Natural killer cell (primary cell): ENCODE measurements at regions not wholly inside any gene's neighbourhood (a gene's known extent, or its start where the extent isn't known, plus 50 kb on each side); places are given as distances from the start of the nearest gene placed in this dataset.

Experiments used
- ATAC-seq, 3 donors: fragments of 150-1000 bp in 2 of 3; fragments of 200-7000 bp in 1 of 3; cut with Tn5 transposase; 1 replicate in 1 of 3; 2 replicates in 2 of 3; pipeline ENCODE4 v1.10.0; 2021; ENCODE audit warnings: mild to moderate bottlenecking in 2 of 3, moderate library complexity in 2 of 3
- DNase-seq, 2 donors: peaks; one replicate each; pipeline versions ENCODE4 v3.0.0 to v3.0.0-alpha.2; 2013 to 2021; ENCODE audit warnings: mixed read lengths in 1 of 2
- H3K27ac ChIP-seq: one replicate; pipeline ENCODE4 v1.5.1; 2013; ENCODE audit warnings: mild to moderate bottlenecking, low read length
- H3K27me3 ChIP-seq: one replicate; pipeline ENCODE4 v1.6.1; 2013; ENCODE audit warnings: low read length; ENCODE audit not compliant: control insufficient read depth, insufficient read depth
- H3K36me3 ChIP-seq: one replicate; pipeline ENCODE4 v1.6.1; 2013; ENCODE audit warnings: low read length; ENCODE audit not compliant: control insufficient read depth, insufficient read depth
- H3K4me1 ChIP-seq: one replicate; pipeline ENCODE4 v1.6.1; 2013; ENCODE audit warnings: low read length; ENCODE audit not compliant: control insufficient read depth, insufficient read depth
- H3K4me3 ChIP-seq: one replicate; pipeline ENCODE4 v1.5.1; 2013; ENCODE audit warnings: low read length
- H3K9me3 ChIP-seq: one replicate; pipeline ENCODE4 v1.6.1; 2013; ENCODE audit warnings: low read length; ENCODE audit not compliant: control insufficient read depth, insufficient read depth
- H3K27ac Mint-ChIP-seq, 2 donors: one replicate each; pipeline ENCODE4 v1.8.0; 2022; ENCODE audit warnings: mild to moderate bottlenecking in 2 of 2, mixed read lengths in 2 of 2, moderate library complexity in 1 of 2
- H3K27me3 Mint-ChIP-seq, 2 donors: one replicate each; pipeline ENCODE4 v1.8.0; 2022; ENCODE audit warnings: low read depth in 2 of 2, mixed read lengths in 2 of 2
- H3K36me3 Mint-ChIP-seq: one replicate; pipeline ENCODE4 v1.8.0; 2022; ENCODE audit warnings: mixed read lengths
- H3K4me1 Mint-ChIP-seq, 2 donors: one replicate each; pipeline ENCODE4 v1.8.0; 2022; ENCODE audit warnings: mixed read lengths in 2 of 2
- H3K4me3 Mint-ChIP-seq: one replicate; pipeline ENCODE4 v1.8.0; 2022; ENCODE audit warnings: mild to moderate bottlenecking, moderate library complexity, mixed read lengths
- H3K9me3 Mint-ChIP-seq, 2 donors: one replicate each; pipeline ENCODE4 v1.8.0; 2022; ENCODE audit warnings: mixed read lengths in 2 of 2
- WGBS: methylation state at CpG from one replicate; pipeline ENCODE4 v1.1.7; 2013; ENCODE audit warnings: missing lambda C conversion rate; ENCODE audit not compliant: insufficient coverage; 5-methylcytosine and 5-hydroxymethylcytosine counted together
- intact Hi-C: fragments of 100-400 bp; cut with micrococcal nuclease; formaldehyde crosslinking; loops from one replicate; pipeline ENCODE4 v1.14.2; 2022
- TF ChIP-seq, protein P1 (sequence below): fragments of 200-600 bp; IDR thresholded peaks from one replicate; pipeline ENCODE4 v1.8.0; 2022; ENCODE audit warnings: antibody characterized with exemption

DNA sequence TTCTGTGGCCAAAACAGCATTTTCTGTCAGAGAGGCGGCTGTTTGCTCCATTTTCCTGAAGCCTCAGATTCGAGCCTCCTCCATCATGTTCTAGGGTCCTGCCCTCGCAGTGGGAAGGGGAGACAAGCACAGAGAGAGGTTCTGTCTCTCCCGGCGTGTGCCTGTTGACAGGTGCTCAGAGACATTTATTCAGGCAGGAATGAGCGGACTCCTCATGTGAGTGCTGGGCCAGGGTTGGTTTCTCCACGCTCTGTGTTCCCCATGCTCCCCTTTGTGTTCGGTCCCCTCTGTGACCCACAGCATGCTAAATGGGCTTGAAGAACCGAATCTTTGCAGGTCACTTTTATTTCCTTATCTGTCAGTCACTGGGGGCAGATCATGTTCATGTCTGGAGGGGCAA is 374.6 kb downstream of the GLRX3 start:
- Mint-ChIP-seq H3K9me3 (no peaks in the 10 kb centered on the region), H3K4me1 (no peaks in the 10 kb centered on the region), H3K27me3 (peaks cover 7 to 23% of the 10 kb centered on the region in 2 donors), H3K4me3 (no peak overlapping the region), H3K36me3 (no peaks in the 10 kb centered on the region), H3K27ac (no peak overlapping the region)
- intact Hi-C loops, result no loop called here
- no peak for ATAC-seq
- Histone ChIP-seq H3K4me1 (no peaks in the 10 kb centered on the region), H3K27me3 (no peaks in the 10 kb centered on the region), H3K36me3 (no peaks in the 10 kb centered on the region), H3K27ac (no peak overlapping the region), H3K9me3 (peaks cover under 1% of the 10 kb centered on the region), H3K4me3 (no peak overlapping the region)
- DNase-seq, result no peak
- WGBS, result 80% methylated on average over 9 of the region's 9 CpGs
- TF ChIP-seq, protein P1, sequence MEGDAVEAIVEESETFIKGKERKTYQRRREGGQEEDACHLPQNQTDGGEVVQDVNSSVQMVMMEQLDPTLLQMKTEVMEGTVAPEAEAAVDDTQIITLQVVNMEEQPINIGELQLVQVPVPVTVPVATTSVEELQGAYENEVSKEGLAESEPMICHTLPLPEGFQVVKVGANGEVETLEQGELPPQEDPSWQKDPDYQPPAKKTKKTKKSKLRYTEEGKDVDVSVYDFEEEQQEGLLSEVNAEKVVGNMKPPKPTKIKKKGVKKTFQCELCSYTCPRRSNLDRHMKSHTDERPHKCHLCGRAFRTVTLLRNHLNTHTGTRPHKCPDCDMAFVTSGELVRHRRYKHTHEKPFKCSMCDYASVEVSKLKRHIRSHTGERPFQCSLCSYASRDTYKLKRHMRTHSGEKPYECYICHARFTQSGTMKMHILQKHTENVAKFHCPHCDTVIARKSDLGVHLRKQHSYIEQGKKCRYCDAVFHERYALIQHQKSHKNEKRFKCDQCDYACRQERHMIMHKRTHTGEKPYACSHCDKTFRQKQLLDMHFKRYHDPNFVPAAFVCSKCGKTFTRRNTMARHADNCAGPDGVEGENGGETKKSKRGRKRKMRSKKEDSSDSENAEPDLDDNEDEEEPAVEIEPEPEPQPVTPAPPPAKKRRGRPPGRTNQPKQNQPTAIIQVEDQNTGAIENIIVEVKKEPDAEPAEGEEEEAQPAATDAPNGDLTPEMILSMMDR, result no peak

DNA sequence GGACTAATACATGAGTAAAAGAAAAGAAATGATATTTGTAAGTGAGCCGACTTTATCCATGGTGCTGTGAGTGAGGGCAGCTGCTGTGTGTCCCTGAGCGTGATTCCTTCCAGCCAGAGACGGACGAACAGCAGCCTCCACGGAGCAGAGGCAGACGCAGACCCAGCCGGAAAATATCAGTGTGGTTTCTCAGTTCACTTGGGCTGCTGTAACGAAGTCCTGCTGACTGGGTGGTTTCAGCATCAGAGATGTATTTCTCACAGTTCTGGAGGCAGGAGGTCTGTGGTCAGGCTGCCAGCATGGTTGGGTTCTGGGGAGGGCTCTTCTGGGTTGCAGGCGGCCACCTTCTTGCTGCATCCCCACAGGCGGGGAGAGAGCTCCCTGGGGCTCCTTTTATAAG is 375.6 kb downstream of the GLRX3 start:
- Histone ChIP-seq H3K4me3 (no peak overlapping the region), H3K36me3 (no peaks in the 10 kb centered on the region), H3K27me3 (no peaks in the 10 kb centered on the region), H3K27ac (no peak overlapping the region), H3K9me3 (peaks cover 3% of the 10 kb centered on the region), H3K4me1 (no peaks in the 10 kb centered on the region)
- Mint-ChIP-seq H3K36me3 (no peaks in the 10 kb centered on the region), H3K4me1 (no peaks in the 10 kb centered on the region), H3K9me3 (no peaks in the 10 kb centered on the region), H3K4me3 (no peak overlapping the region), H3K27ac (no peak overlapping the region), H3K27me3 (peaks cover 7 to 13% of the 10 kb centered on the region in 2 donors)
- TF ChIP-seq, protein P1, result no peak
- DNase-seq (no peak), ATAC-seq (no peak)
- 81% methylated on average over 10 of the region's 10 CpGs for WGBS
- intact Hi-C loops, result no loop called here

DNA sequence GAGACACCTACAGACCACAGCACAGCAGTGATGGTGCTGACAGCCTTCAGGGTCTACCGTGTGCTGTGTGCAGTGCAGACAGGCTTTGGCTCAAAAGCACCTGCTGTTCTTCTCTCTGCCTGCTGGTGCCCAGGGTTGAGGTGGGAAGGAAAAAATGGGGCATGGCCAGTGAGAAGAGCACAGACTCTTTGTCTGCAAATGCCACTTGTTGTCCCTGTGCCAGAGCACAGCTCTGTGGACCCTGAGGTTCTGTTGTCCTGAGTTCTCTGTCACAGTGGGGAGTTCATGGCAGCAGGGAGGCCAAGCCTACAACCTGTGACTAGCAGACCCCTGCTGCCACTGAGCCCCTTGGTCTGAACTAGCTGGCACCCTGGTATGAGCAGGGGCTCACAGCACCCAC is 376.7 kb downstream of the GLRX3 start:
- peaks cover 7 to 11% of the 10 kb centered on the region in 2 donors for H3K27me3 Mint-ChIP-seq

More for the DNA sequence above, 376.7 kb downstream of the GLRX3 start:
- H3K4me3 ChIP-seq, result no peak overlapping the region
- Mint-ChIP-seq H3K36me3 (no peaks in the 10 kb centered on the region), H3K9me3 (peaks cover 0 to 2% of the 10 kb centered on the region in 2 donors), H3K27ac (no peak overlapping the region), H3K4me3 (no peak overlapping the region), H3K4me1 (no peaks in the 10 kb centered on the region)
- intact Hi-C loops, result no loop called here
- ATAC-seq, result no peak
- H3K27me3 ChIP-seq, result no peaks in the 10 kb centered on the region
- no peak overlapping the region for H3K27ac ChIP-seq
- H3K4me1 ChIP-seq, result no peaks in the 10 kb centered on the region
- TF ChIP-seq, protein P1, result no peak
- peaks cover 5% of the 10 kb centered on the region for H3K9me3 ChIP-seq
- no peak for DNase-seq
- H3K36me3 ChIP-seq, result no peaks in the 10 kb centered on the region
- WGBS, result 77% methylated on average over 1 of the region's 1 CpG
